Breast epithelium (tissue), 3 donors: ENCODE measurements at regions not wholly inside any gene's neighbourhood (a gene's known extent, or its start where the extent isn't known, plus 50 kb on each side); places are given as distances from the start of the nearest gene placed in this dataset.

Source experiments
- POLR2A ChIP-seq: fragments of 450-650 bp; IDR thresholded peaks from one replicate; pipeline ENCODE4 v1.6.1; 2016; ENCODE audit warnings: antibody characterized with exemption, mild to moderate bottlenecking, moderate library complexity
- POLR2AphosphoS5 ChIP-seq, 3 donors: sonication (generic); formaldehyde crosslinking; IDR thresholded peaks; one replicate each; pipeline ENCODE4 v1.6.1; 2017; ENCODE audit warnings: antibody characterized with exemption in 3 of 3
- TF ChIP-seq, protein P1 (sequence below), 3 donors: fragments of 450-650 bp; IDR thresholded peaks; one replicate each; pipeline ENCODE4 v1.5.1; 2016 to 2017; ENCODE audit warnings: antibody characterized with exemption in 3 of 3, mild to moderate bottlenecking in 3 of 3, moderate library complexity in 3 of 3

DNA sequence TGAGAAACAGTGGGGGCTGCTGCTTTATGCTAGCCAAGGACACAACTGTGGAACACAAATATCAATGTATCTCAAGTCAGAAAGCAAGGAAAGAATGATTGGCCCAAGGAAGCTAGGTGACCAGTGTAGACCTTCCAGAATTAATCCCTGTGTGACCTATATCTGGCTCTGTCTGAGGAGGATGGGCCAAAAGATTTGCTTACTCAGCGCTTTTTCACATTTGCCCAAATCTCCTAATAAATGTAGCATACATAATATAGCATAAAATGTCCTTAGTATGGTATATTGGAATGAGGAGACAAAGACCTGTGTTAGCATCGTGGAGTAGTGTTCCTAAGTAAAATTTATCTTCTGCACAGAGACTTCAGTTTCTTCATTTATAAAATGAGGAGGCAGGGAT lies 66.7 kb upstream of the NT5C1B start:
- TF ChIP-seq, protein P1, sequence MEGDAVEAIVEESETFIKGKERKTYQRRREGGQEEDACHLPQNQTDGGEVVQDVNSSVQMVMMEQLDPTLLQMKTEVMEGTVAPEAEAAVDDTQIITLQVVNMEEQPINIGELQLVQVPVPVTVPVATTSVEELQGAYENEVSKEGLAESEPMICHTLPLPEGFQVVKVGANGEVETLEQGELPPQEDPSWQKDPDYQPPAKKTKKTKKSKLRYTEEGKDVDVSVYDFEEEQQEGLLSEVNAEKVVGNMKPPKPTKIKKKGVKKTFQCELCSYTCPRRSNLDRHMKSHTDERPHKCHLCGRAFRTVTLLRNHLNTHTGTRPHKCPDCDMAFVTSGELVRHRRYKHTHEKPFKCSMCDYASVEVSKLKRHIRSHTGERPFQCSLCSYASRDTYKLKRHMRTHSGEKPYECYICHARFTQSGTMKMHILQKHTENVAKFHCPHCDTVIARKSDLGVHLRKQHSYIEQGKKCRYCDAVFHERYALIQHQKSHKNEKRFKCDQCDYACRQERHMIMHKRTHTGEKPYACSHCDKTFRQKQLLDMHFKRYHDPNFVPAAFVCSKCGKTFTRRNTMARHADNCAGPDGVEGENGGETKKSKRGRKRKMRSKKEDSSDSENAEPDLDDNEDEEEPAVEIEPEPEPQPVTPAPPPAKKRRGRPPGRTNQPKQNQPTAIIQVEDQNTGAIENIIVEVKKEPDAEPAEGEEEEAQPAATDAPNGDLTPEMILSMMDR (IDR thresholded peaks at IDR 0.05): no peak
- no peak for TF ChIP-seq POLR2A
- TF ChIP-seq POLR2AphosphoS5 (IDR thresholded peaks at IDR 0.05): no peak
